ENCODE measurements at regions not wholly inside any gene's neighbourhood (a gene's known extent, or its start where the extent isn't known, plus 50 kb on each side); places are given as distances from the start of the nearest gene placed in this dataset.

GRCh38 chr2:177342736-177343135 lies 49.8 kb upstream of the AGPS start:
- DNase-seq (ENCODE audit: low read depth, low spot score), result no peak

Measured in pulmonary artery endothelial cell (primary cell).